Activated CD4-positive, alpha-beta memory T cell treated with anti-CD3 and anti-CD28 coated beads, Interleukin-2, amount 10 ng/mL, durations not matched to agents 7 days and 5 days (primary cell): ENCODE measurements at regions not wholly inside any gene's neighbourhood (a gene's known extent, or its start where the extent isn't known, plus 50 kb on each side); places are given as distances from the start of the nearest gene placed in this dataset.

Experiments used
- CTCF ChIA-PET: fragments of 350-600 bp; sonication (Branson Sonifier 250); formaldehyde crosslinking; loops from one replicate; lab custom pipeline; 2021; ENCODE audit warnings: antibody characterized with exemption, inconsistent platforms; lab: Charles Lee
- POLR2A ChIA-PET: fragments of 350-600 bp; sonication (Branson Sonifier 250); formaldehyde crosslinking; loops from one replicate; lab custom pipeline; 2021; ENCODE audit warnings: antibody characterized with exemption; lab: Charles Lee
- DNase-seq: peaks from one replicate; pipeline ENCODE4 v3.0.0-alpha.2; 2020
- H3K27ac Mint-ChIP-seq: one replicate; pipeline ENCODE4 v1.8.0; 2021; ENCODE audit warnings: mild to moderate bottlenecking, mixed read lengths
- H3K27me3 Mint-ChIP-seq: one replicate; pipeline ENCODE4 v1.8.0; 2021; ENCODE audit warnings: mixed read lengths
- H3K36me3 Mint-ChIP-seq: one replicate; pipeline ENCODE4 v1.8.0; 2021; ENCODE audit warnings: low read depth, mixed read lengths
- H3K4me1 Mint-ChIP-seq: one replicate; pipeline ENCODE4 v1.8.0; 2021; ENCODE audit warnings: mixed read lengths
- H3K4me3 Mint-ChIP-seq: one replicate; pipeline ENCODE4 v1.8.0; 2021; ENCODE audit warnings: mild to moderate bottlenecking, mixed read lengths
- H3K9me3 Mint-ChIP-seq: one replicate; pipeline ENCODE4 v1.8.0; 2021; ENCODE audit warnings: mixed read lengths

DNA sequence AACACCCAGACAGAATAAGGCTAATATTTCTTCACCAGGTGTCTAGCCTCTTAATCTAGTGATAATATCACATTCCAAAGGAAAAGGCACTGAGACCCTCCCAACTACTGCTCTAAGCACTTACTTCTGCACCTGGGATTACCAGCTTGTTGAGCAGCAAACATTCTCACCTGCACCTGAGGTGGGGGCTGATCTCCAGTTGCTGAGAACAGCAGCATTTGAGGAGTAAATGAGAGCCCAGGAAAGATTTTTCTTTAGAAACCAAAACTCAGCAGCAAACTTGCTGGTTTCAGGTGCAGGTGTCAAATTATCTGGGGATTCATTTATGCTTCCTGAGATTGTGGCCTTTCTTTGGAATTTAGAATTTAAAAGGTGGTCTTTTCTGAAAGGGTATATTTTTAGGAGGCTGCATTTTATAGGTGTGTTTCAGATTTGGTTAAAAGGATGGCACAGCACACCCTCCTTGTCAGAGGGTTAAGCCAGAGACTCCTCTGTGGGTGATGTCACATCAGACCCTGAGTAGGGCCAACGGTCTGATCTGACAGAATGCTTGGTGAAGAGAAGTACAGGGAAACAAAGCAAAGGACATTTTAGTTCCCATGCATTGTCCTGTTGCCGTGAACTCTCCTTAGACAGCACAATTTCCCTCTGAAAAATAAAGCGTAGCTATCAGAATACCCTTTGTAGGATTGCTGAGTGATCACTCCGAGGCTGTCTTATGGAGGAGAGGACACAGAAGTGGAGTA lies 411.0 kb upstream of the ATP11B start:
- no peaks in the 10 kb centered on the region for H3K4me1 Mint-ChIP-seq
- no peaks in the 10 kb centered on the region for H3K27me3 Mint-ChIP-seq
- ChIA-PET POLR2A (no interaction called here), CTCF (no interaction called here)
- H3K36me3 Mint-ChIP-seq = no peaks in the 10 kb centered on the region
- no peak overlapping the region for H3K4me3 Mint-ChIP-seq
- no peaks in the 10 kb centered on the region for H3K9me3 Mint-ChIP-seq
- H3K27ac Mint-ChIP-seq = no peak overlapping the region
- DNase-seq = no peak

DNA sequence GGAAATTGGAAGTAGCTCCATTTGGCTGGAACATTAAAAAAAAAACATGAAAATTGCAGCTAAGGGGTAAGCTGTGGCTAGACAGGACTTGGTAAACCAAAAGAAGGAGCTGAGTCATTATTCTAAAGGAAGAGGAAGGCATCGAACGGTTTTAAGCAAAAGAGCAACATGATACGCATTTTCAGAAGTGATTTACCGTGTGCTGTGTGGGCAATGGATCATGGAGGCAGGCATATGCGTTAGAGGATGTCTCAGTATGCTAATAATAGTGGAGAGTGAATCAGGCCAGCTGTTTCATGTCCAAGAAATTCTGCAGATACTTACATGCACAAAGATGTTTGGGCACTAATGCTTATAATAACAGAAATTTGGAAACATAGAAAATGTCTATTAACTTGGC lies 409.1 kb upstream of the ATP11B start:
- ChIA-PET POLR2A (no interaction called here), CTCF (no interaction called here)
- DNase-seq = no peak
- Mint-ChIP-seq H3K4me1 (no peaks in the 10 kb centered on the region), H3K9me3 (no peaks in the 10 kb centered on the region), H3K4me3 (no peak overlapping the region), H3K36me3 (no peaks in the 10 kb centered on the region), H3K27ac (no peak overlapping the region), H3K27me3 (no peaks in the 10 kb centered on the region)

DNA sequence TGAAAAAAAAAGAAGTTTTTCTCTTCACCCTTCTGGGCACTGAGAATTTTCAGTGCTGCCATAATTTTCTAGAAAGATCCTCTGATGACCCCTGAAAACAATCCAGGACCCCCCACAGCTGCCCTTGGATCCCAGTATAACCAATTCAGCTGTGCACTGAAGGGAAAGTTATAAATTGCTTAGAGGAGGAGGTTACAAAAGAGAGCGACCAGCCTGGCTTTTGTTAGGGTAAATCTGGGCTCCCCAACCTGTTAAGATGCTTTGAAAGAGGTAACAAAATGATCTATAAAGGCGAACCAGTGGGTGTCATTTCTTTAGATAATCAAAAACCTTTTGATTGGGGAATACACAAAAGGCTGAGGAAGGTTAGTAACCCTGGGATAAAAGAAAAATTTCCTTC lies 407.9 kb upstream of the ATP11B start:
- ChIA-PET POLR2A (no interaction called here), CTCF (no interaction called here)
- H3K27me3 Mint-ChIP-seq = peaks cover under 1% of the 10 kb centered on the region
- no peaks in the 10 kb centered on the region for H3K36me3 Mint-ChIP-seq
- DNase-seq = no peak
- no peaks in the 10 kb centered on the region for H3K4me1 Mint-ChIP-seq
- no peaks in the 10 kb centered on the region for H3K9me3 Mint-ChIP-seq
- H3K4me3 Mint-ChIP-seq = no peak overlapping the region
- H3K27ac Mint-ChIP-seq = no peak overlapping the region

DNA sequence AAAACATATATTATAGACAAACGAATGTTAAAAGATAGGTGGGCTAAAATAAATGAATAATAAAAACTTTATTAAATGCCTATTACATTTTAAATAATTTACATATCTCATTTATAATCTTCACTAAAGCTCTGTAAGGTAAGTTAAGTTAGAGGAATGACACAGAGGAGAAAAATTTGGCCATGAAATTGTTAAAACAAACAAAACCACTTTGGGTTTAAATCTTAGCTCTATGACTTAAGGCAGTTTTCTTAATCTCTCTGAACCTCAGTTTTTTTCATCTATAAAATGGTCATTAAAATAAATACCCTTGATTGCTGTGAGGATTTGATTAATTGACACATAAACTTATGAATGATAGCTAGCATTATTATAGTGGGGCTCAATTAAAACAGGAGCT lies 404.8 kb upstream of the ATP11B start:
- Mint-ChIP-seq H3K36me3 (no peaks in the 10 kb centered on the region), H3K4me3 (no peak overlapping the region), H3K27me3 (peaks cover 2% of the 10 kb centered on the region), H3K27ac (no peak overlapping the region), H3K4me1 (no peaks in the 10 kb centered on the region), H3K9me3 (no peaks in the 10 kb centered on the region)
- no peak for DNase-seq
- CTCF ChIA-PET = no interaction called here
- POLR2A ChIA-PET = no interaction called here

DNA sequence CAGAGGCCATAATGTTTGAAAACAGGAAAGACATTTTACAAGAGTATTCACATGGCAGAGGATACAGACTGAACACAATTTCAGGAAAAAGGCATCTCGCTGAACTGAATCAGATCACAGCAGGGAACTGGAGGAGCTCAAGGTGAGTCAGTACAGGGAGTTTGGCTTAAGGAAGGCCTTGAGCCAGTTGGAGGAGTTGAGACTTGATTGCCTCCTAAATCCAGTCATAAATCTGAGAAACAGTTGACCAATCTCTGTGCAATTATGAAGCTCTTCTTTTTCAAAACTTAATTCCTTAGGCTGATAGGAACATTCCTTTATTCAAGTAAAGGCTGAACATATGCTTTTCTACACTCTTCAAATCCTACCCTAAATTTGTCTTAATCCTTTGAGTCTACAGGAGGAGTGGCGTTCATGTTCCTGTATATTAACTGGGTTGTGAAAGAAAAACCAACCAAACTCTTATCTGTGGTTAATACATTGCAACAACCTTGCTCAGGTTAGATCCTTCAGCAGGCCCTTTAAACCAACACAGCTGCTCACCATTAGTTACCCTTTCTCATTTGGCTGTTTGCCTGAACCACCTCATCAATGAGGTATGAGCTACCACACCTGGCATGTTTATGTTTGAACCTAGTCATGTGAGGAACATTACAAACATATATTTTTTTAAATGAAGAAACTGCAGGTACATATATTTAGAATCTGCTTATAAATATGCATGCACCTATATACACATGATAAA lies 404.1 kb upstream of the ATP11B start:
- H3K4me1 Mint-ChIP-seq = no peaks in the 10 kb centered on the region
- no peak for DNase-seq
- H3K36me3 Mint-ChIP-seq = no peaks in the 10 kb centered on the region
- ChIA-PET CTCF (no interaction called here), POLR2A (no interaction called here)
- no peak overlapping the region for H3K27ac Mint-ChIP-seq
- peaks cover 2% of the 10 kb centered on the region for H3K27me3 Mint-ChIP-seq
- no peaks in the 10 kb centered on the region for H3K9me3 Mint-ChIP-seq
- no peak overlapping the region for H3K4me3 Mint-ChIP-seq

DNA sequence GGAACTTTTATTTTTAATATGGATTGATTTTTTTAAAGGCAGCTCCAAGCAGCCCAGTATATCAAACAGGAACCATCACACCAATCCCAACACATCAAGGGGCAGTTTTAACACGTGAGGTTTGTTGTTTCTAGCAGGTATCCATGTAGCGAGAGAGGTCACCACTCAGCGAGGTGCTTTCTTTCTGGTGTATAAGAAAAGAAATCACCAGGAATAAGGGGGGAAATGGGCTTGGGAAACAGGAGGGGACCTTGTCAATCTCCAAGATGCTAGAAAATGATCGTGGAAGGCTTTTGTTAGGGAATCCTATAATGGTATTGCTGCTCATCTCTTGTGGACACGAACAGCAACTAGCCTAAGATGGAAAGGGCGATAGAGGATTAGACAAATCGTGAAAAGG lies 402.9 kb upstream of the ATP11B start:
- CTCF ChIA-PET = no interaction called here
- no peak for DNase-seq
- Mint-ChIP-seq H3K9me3 (no peaks in the 10 kb centered on the region), H3K4me1 (no peaks in the 10 kb centered on the region), H3K36me3 (no peaks in the 10 kb centered on the region), H3K4me3 (no peak overlapping the region), H3K27me3 (peaks cover 2% of the 10 kb centered on the region), H3K27ac (no peak overlapping the region)
- POLR2A ChIA-PET = no interaction called here

DNA sequence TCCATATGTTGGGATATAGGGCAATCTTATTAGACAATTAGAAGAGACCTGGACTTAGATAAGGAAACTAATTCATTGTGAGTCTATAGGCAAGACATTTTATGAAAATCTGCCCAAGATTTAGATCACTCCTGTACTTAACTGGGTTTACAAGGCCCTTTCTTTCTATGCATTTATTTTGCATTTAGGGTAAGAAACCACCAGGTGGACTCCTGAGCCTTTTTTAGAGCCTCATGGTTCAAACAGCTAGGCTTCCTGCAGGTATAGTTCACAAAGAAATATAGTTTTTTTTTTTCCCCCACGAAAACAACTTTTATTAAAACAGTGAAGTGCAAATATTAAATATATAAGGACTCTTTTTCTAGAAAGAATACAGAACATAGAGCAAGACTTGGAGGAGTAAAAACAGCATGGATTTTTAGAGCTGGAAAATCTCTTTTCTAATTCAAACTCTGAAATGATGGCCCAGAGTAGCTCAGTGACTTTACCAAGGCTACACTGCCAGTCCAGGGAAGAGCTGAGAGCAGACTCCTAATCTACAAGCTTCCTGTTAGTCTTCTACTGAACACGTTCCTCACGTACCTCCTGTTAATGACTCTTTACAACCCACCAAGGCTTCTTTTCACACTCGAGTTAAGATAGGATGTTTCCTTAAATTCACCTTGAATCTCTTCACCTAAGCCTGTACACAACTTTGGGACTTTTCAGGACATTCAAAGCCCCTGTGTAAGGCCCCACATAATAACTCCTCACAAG lies 400.9 kb upstream of the ATP11B start:
- DNase-seq = no peak
- no peaks in the 10 kb centered on the region for H3K9me3 Mint-ChIP-seq
- no peak overlapping the region for H3K4me3 Mint-ChIP-seq
- CTCF ChIA-PET = no interaction called here
- H3K27ac Mint-ChIP-seq = no peak overlapping the region
- H3K36me3 Mint-ChIP-seq = no peaks in the 10 kb centered on the region
- POLR2A ChIA-PET = interaction anchor here (0.7 kb wide), 1 partner anchor 470 kb away, joined by 3 read pairs; no protein-coding TSS in a partner anchor
- no peaks in the 10 kb centered on the region for H3K4me1 Mint-ChIP-seq
- peaks cover 2% of the 10 kb centered on the region for H3K27me3 Mint-ChIP-seq

DNA sequence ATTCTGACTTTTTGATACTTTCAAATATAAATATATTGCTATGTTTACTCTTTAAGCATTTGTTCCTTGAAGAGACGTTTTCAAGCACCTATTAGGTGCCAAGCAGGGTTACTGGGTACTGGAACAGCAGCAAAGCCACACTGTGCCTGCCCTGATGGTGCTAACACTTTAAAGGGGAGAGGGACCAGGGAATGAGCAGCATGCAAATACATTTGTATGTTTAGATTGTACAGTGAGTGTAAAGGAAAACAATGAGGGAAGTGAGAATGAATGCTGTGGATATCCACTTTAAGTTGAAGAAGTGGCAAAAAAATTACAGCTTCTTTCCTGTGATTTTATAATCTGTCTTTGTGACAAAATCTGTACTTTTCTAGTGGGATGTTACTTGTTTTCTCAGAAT lies 400.2 kb upstream of the ATP11B start:
- Mint-ChIP-seq H3K4me1 (no peaks in the 10 kb centered on the region), H3K4me3 (no peak overlapping the region), H3K36me3 (no peaks in the 10 kb centered on the region), H3K27me3 (peaks cover 2% of the 10 kb centered on the region), H3K9me3 (no peaks in the 10 kb centered on the region), H3K27ac (no peak overlapping the region)
- CTCF ChIA-PET = no interaction called here
- POLR2A ChIA-PET = no interaction called here
- DNase-seq = no peak

DNA sequence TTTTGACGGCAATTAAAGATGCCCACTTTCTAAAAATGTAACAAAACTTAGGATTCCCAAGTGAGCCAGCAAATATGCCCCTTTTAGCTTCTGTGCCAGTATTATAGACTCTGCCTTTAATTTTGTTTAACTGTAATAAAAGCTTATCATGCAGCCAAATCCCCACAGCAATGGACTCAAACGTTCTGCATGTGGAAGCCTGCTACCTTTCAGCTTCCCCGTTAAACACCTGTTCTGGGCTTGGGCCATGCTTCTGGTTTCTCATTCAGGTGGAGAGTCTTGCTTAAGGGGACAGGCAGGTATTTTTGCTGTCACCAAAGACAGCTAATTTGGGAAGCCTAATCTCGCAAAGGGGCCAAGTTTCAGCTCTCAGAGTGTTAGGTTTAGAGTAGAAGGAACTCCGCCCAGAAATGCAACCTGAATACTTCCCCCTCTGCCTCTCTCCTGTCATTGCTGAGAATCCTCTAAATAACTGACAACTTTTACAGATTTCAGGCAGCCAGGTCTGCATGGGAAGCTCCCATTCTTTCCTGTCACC lies 399.4 kb upstream of the ATP11B start:
- H3K4me3 Mint-ChIP-seq = no peak overlapping the region
- CTCF ChIA-PET = no interaction called here
- H3K27ac Mint-ChIP-seq = no peak overlapping the region
- POLR2A ChIA-PET = no interaction called here
- H3K36me3 Mint-ChIP-seq = no peaks in the 10 kb centered on the region
- peaks cover 2% of the 10 kb centered on the region for H3K27me3 Mint-ChIP-seq
- H3K4me1 Mint-ChIP-seq = no peaks in the 10 kb centered on the region
- DNase-seq = no peak
- H3K9me3 Mint-ChIP-seq = no peaks in the 10 kb centered on the region

DNA sequence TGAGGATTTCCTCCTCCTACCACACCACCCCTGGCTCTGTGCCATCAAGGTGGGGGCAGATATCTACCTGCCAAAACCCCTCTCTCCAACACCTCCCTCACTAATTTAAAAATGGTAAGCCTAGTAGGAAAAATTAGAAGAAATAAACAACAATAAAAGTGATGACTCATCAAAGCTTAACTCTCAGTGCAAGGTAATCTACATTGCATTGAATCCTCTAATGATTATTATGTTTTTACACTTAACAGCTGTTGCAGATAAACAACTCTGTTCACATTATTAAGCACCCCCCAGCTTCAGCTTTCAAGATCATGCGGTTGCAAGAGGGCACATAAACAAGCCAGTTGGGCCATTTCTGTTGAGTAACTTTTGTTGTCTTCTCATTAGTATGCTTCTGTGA lies 396.1 kb upstream of the ATP11B start:
- H3K27me3 Mint-ChIP-seq = no peaks in the 10 kb centered on the region
- H3K27ac Mint-ChIP-seq = no peak overlapping the region
- DNase-seq = no peak
- ChIA-PET CTCF (no interaction called here), POLR2A (no interaction called here)
- no peak overlapping the region for H3K4me3 Mint-ChIP-seq
- H3K9me3 Mint-ChIP-seq = peaks cover 2% of the 10 kb centered on the region
- no peaks in the 10 kb centered on the region for H3K4me1 Mint-ChIP-seq
- H3K36me3 Mint-ChIP-seq = no peaks in the 10 kb centered on the region

DNA sequence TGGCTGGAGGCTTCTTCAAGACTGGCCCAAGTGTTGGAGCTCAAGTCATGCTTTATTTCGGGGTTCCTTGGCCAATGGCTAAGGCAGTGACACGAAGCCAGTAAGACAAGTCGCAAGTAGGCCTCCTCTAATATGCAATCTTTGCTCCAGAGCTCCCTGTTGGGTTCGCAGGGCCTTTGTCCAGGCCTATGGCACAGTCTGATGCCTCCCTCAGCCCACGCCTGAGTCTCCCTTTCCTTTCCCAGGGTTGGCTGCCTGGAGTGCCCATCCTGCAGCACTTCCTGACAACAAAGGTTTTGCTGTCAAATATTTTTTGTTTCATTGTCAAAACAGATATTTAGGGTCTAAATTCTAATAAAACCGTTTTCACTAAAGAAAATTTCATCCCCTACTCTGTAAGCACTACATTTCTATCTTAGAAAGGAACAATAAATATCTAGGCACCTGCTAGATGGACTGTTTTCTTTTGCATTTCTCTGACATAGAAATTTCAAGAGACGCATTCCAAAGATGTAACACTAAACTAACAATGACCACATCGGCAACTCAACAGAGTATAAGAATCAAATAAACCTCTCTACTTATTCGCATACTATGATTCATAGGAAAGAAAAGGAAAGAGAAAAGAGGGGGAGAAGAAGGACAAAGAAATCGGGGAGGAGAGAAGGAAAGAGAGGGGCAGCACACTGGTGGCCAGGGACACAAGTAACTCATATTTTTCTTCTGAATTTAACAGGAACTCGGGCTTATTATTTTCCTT lies 393.1 kb upstream of the ATP11B start:
- POLR2A ChIA-PET = no interaction called here

DNA sequence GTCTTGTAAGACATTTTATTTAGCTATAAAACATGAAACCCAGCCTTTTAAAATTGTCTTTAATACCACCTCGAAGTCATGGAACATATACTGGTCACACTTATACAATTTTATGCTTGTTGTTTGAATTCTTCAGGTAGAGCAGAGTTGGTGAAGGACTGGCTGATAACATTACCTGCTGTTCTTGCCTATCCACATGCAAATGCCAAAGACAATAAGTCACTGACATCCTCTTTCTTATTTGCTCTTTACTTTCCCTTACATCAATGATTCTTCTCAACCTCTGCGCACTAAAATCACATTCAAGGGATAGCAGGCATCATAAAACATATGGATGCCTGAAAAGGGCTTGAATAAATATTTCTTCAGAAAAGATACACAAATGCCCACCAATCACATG lies 392.5 kb upstream of the ATP11B start:
- H3K27me3 Mint-ChIP-seq = no peaks in the 10 kb centered on the region
- DNase-seq = no peak
- ChIA-PET CTCF (no interaction called here), POLR2A (no interaction called here)
- no peaks in the 10 kb centered on the region for H3K36me3 Mint-ChIP-seq
- H3K9me3 Mint-ChIP-seq = peaks cover 3% of the 10 kb centered on the region
- no peak overlapping the region for H3K4me3 Mint-ChIP-seq
- no peak overlapping the region for H3K27ac Mint-ChIP-seq
- H3K4me1 Mint-ChIP-seq = no peaks in the 10 kb centered on the region

More for the DNA sequence above, 393.1 kb upstream of the ATP11B start:
- Mint-ChIP-seq H3K27me3 (no peaks in the 10 kb centered on the region), H3K4me1 (no peaks in the 10 kb centered on the region), H3K36me3 (no peaks in the 10 kb centered on the region), H3K27ac (no peak overlapping the region), H3K9me3 (peaks cover 3% of the 10 kb centered on the region), H3K4me3 (no peak overlapping the region)
- DNase-seq = no peak
- CTCF ChIA-PET = no interaction called here
